GM12865 (cell line): ENCODE measurements at regions not wholly inside any gene's neighbourhood (a gene's known extent, or its start where the extent isn't known, plus 50 kb on each side); places are given as distances from the start of the nearest gene placed in this dataset.

ENCODE experiments used
- DNase-seq: peaks from one replicate; pipeline ENCODE4 v3.0.0; 2010; ENCODE audit warnings: low read depth
- H3K4me3 ChIP-seq: 2 replicates; pipeline ENCODE4 v1.5.1; 2011; ENCODE audit warnings: mild to moderate bottlenecking, low read depth, low read length, control low read depth
- TF ChIP-seq, protein P1 (sequence below): IDR thresholded peaks from 2 replicates; pipeline ENCODE4 v1.5.1; 2011; ENCODE audit warnings: low read length, control low read depth, low read depth, inconsistent platforms; ENCODE audit not compliant: insufficient read depth; ENCODE audit errors: missing control alignments

DNA sequence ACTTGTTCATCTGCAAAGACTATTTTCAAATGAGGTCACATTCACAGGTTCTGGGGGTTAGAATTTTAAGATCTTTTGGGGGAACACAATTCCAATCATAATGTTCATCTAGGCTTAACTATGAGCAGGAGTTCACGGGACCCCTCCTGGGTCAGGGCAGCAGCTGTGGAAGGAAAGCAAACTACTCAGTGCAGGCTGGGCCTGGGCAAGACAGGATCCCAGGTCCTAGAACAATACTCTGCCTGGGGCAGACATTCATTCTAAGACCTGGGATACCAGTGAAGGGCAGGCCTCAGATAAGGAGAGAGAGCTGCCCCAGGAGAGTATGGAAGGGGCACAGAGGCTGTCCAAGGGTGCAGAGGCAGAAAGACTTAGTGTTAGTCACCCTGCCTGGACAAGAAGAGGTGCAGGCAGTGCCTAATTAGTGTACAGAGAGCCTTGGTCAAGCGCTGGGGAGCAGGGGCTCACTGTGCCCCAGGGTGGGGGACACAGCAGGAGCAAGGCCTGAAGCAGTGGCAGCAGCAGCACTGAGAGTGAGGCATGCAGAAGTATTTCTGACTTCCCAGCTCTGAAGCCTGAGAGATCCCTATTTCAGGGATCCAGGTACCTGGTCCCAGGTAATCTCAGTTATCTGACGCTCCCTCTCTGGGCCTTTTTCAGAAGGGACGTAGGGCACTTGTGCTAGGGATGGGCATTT lies 123.0 kb upstream of the MAMLD1 start:
- TF ChIP-seq, protein P1, sequence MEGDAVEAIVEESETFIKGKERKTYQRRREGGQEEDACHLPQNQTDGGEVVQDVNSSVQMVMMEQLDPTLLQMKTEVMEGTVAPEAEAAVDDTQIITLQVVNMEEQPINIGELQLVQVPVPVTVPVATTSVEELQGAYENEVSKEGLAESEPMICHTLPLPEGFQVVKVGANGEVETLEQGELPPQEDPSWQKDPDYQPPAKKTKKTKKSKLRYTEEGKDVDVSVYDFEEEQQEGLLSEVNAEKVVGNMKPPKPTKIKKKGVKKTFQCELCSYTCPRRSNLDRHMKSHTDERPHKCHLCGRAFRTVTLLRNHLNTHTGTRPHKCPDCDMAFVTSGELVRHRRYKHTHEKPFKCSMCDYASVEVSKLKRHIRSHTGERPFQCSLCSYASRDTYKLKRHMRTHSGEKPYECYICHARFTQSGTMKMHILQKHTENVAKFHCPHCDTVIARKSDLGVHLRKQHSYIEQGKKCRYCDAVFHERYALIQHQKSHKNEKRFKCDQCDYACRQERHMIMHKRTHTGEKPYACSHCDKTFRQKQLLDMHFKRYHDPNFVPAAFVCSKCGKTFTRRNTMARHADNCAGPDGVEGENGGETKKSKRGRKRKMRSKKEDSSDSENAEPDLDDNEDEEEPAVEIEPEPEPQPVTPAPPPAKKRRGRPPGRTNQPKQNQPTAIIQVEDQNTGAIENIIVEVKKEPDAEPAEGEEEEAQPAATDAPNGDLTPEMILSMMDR, result no peak
- H3K4me3 ChIP-seq, result no peak overlapping the region
- DNase-seq, result no peak

DNA sequence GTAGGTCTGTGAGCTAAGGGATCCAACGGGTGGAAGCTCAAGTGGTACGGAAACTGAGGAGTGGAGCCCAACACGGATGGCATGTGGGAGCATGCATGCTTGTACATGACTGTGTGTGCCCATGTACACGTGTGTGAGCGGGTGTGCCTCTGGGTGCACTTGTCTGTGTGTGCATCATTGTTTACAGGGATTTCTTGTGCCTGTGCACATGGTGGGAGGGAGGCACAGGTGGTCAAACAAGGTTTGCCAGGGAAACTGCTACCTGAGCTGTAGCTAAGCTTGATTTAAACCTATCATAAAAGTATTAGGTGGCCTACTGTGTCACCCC lies 122.5 kb upstream of the MAMLD1 start:
- TF ChIP-seq, protein P1, result no peak
- no peak for DNase-seq
- H3K4me3 ChIP-seq, result no peak overlapping the region

DNA sequence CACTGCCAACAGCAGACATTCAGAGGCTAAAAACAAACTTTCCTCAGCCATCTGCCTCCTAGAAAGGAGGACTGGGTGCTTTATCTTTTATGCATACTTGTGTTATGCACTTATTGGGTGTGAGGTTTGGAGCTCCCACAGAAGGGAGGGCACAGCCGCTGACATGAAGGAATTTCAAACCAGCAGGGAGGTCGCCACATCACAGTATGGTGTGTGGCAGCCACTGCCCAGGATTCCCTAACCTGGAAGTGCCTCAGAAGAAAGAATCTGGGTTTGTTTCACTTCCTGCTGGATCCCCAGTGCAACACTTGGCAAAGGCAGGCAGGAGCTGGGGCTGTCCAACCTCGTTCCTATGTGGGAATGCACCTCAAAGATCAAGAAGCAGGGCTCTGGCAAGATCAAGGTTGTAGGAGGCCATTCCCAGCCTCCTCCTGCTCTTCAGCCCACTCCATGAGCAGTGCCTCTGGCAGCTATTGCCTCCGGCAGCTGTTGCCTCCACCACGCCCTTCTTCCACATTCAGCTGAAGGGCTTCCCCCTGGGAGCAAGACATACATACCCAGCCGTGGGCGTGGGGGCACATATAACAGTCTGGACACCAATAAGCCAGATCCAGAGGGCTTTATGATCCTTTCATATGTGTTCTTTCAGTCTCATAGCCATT lies 109.0 kb upstream of the MAMLD1 start:
- no peak for DNase-seq
- no peak overlapping the region for H3K4me3 ChIP-seq
- TF ChIP-seq, protein P1, result no peak

DNA sequence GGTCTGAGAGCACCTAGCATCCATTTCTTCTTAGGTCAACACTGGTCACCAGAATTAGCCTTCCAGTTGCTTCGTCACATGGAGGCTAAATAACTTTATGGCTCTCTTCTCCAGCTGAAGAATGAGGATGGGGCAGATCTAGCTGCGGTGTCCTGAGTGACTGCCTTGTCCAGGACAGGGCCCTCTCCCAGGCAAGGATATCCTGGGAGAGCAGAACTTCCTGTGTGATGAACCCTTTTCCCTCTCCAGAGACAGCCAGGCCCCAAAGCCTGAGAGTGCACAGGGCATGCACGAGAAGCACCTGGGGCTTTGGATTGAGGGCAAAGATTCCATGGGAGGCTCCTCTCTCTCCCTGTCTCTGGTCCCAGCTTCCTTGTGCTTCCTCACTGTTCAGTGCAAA lies 108.2 kb upstream of the MAMLD1 start:
- no peak for DNase-seq
- no peak overlapping the region for H3K4me3 ChIP-seq
- TF ChIP-seq, protein P1, result no peak

DNA sequence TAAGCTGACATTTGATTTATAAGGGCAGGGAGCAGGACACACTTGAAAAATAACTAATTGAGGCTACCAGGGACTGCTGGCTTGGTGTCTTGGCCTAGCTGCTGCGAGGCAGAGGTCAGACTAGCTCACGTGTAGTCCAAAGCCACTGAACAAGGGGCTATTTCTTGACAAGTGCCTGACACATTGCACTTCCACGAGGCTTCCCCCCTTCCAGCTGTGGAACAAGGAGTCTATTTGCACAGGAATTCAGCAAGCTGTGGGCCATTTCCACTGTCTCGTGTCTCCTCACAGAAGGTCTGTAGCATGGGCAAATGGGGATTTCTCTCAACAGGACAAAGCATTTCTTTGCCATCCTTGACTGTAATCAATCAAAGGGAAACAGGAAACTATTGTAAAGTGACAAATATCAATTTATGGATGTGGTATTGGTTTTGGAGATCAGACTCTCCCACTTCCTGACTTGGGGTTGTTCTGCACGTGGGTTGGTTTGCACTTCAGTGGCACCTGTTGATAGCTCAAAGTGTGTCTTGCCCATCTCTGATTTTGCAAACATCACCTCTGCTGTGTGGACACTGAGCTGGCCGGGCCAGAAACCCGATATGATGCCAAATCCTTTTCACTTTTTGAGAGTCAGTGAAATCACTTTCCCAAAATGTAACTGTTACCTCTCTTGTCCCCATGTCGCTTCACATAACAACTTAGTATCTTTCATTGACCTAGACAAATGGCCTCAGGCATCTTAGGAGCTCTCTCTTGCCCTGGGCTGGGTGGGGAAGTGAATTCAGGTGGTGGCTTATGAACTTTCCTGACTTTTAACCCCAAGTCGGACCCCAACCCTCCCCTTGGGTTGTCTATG lies 107.4 kb upstream of the MAMLD1 start:
- DNase-seq, result no peak
- TF ChIP-seq, protein P1, result no peak
- no peak overlapping the region for H3K4me3 ChIP-seq

DNA sequence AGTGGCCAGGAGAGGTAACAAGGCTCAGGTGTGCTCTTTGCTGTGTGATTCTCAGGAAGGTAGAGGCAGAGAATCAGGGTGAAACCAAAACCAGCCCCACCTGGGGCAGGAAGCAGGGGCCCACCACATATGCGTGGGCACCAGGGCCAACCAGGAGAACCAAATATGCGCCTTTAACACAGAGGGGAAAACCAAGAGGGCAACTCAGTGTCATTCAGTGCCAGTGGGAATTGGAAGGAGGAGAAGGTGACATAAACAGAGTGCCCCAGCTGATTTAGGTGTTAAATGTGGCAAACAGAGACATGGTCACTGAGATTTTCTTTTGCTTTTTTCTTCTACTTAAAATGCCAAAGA lies 106.8 kb upstream of the MAMLD1 start:
- no peak for DNase-seq
- TF ChIP-seq, protein P1, result no peak
- no peak overlapping the region for H3K4me3 ChIP-seq
